Nephron progenitor cell (in vitro differentiated cells): ENCODE measurements at regions not wholly inside any gene's neighbourhood (a gene's known extent, or its start where the extent isn't known, plus 50 kb on each side); places are given as distances from the start of the nearest gene placed in this dataset.

Source experiments
- DNase-seq: peaks from one replicate; pipeline ENCODE4 v3.0.0; 2021
- H3K27ac Mint-ChIP-seq: 2 replicates; pipeline ENCODE4 v1.8.0; 2021; ENCODE audit warnings: mild to moderate bottlenecking, moderate library complexity, mixed read lengths
- H3K27me3 Mint-ChIP-seq: 2 replicates; pipeline ENCODE4 v1.8.0; 2021; ENCODE audit warnings: mild to moderate bottlenecking, low read depth, mixed read lengths; ENCODE audit not compliant: poor library complexity
- H3K36me3 Mint-ChIP-seq: 2 replicates; pipeline ENCODE4 v1.8.0; 2021; ENCODE audit warnings: low read depth, mixed read lengths
- H3K4me1 Mint-ChIP-seq: 2 replicates; pipeline ENCODE4 v1.8.0; 2021; ENCODE audit warnings: mixed read lengths
- H3K4me3 Mint-ChIP-seq: 2 replicates; pipeline ENCODE4 v1.8.0; 2021; ENCODE audit warnings: mild to moderate bottlenecking, moderate library complexity, mixed read lengths
- H3K9me3 Mint-ChIP-seq: 2 replicates; pipeline ENCODE4 v1.8.0; 2021; ENCODE audit warnings: mild to moderate bottlenecking, moderate library complexity, mixed read lengths
- CTCF ChIP-seq: fragments of 200-600 bp; sonication (generic); IDR thresholded peaks from 2 replicates; pipeline ENCODE4 v1.5.0; 2021; ENCODE audit warnings: antibody characterized with exemption

DNA sequence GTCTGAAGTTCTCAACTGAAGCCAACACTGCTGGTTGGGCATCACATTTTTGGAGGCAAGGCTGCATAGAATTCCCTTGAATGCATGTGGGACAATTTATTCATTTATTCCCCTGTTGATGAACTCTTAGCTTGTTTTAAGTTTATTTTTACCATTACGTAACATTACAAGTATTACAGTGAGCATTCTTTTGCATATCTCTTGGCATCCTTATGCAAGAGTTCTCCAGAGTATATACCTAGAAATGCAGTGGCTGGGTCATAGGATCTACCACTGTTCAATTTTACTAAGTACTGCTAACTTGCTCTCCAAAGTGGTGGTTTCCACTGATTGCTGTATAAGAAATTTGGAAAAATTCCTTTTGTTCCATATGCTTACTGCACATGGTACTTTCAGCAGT lies 66.5 kb downstream of the UCHL1 start:
- H3K36me3 Mint-ChIP-seq = no peaks in the 10 kb centered on the region
- peaks cover 19% of the 10 kb centered on the region for H3K4me1 Mint-ChIP-seq
- no peak overlapping the region for H3K27ac Mint-ChIP-seq
- H3K27me3 Mint-ChIP-seq = peaks cover 5% of the 10 kb centered on the region
- TF ChIP-seq CTCF = no peak
- no peak for DNase-seq
- peaks cover 8% of the 10 kb centered on the region for H3K9me3 Mint-ChIP-seq
- no peak overlapping the region for H3K4me3 Mint-ChIP-seq

GRCh38 chr4:41323706-41324105 lies 67.0 kb downstream of the UCHL1 start:
- no peak for TF ChIP-seq CTCF
- DNase-seq = no peak
- Mint-ChIP-seq H3K4me1 (peaks cover 19% of the 10 kb centered on the region), H3K4me3 (no peak overlapping the region), H3K36me3 (no peaks in the 10 kb centered on the region), H3K27me3 (peaks cover 5% of the 10 kb centered on the region), H3K9me3 (peaks cover 8% of the 10 kb centered on the region), H3K27ac (no peak overlapping the region)

GRCh38 chr4:41324861-41325260 lies 68.1 kb downstream of the UCHL1 start:
- H3K4me3 Mint-ChIP-seq = no peak overlapping the region
- no peak for TF ChIP-seq CTCF
- peaks cover 8% of the 10 kb centered on the region for H3K9me3 Mint-ChIP-seq
- peaks cover 5% of the 10 kb centered on the region for H3K27me3 Mint-ChIP-seq
- peaks cover 19% of the 10 kb centered on the region for H3K4me1 Mint-ChIP-seq
- H3K36me3 Mint-ChIP-seq = no peaks in the 10 kb centered on the region
- no peak for DNase-seq
- no peak overlapping the region for H3K27ac Mint-ChIP-seq

GRCh38 chr4:41325901-41326300 lies 69.2 kb downstream of the UCHL1 start:
- no peak for TF ChIP-seq CTCF
- Mint-ChIP-seq H3K36me3 (no peaks in the 10 kb centered on the region), H3K4me3 (no peak overlapping the region), H3K4me1 (peaks cover 19% of the 10 kb centered on the region), H3K9me3 (peaks cover 8% of the 10 kb centered on the region), H3K27ac (peak overlapping the region; percentile 50), H3K27me3 (peaks cover 5% of the 10 kb centered on the region)
- no peak for DNase-seq

DNA sequence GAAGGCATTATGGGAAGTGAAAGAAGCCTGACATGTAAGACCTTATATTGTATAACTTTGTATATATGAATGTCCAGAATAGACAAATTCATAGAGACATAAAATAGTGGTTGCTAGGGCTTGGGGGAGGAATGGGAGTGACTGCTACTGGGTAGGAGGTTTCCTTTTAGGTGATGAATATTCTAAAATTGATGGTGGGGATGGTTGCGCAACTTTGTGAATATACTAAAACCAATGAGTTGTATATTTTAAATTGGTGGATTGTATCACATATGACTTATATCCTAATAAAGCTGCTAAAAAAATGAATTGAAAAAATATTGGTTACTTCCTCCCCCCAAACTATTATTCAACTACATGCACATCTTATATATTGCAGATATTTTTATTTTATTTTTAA lies 70.0 kb downstream of the UCHL1 start:
- H3K27me3 Mint-ChIP-seq = peaks cover 8% of the 10 kb centered on the region
- H3K27ac Mint-ChIP-seq = no peak overlapping the region
- peaks cover 5% of the 10 kb centered on the region for H3K9me3 Mint-ChIP-seq
- no peak for DNase-seq
- peaks cover 19% of the 10 kb centered on the region for H3K4me1 Mint-ChIP-seq
- H3K4me3 Mint-ChIP-seq = no peak overlapping the region
- no peaks in the 10 kb centered on the region for H3K36me3 Mint-ChIP-seq
- TF ChIP-seq CTCF = no peak

DNA sequence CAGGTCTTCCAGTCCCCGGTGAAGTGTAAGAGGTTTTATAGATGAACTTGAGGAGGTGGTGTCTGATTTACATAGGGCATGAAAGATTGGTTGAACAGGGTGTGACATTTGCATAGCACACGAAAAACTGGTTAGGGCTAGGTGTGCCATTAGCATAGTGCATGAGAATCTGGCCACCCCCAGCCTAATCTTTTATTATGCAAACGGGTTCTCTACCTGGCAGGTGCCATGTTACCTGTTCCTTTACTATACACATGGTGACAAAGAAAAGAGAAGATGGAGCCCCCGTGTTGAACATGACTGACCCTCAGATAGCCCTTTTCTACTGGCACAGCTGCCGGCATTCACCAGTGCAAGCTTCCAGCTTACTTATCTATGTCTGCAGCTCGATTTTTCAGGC lies 71.0 kb downstream of the UCHL1 start:
- Mint-ChIP-seq H3K4me3 (no peak overlapping the region), H3K27ac (no peak overlapping the region), H3K9me3 (peaks cover 3% of the 10 kb centered on the region), H3K27me3 (peaks cover 6% of the 10 kb centered on the region), H3K36me3 (no peaks in the 10 kb centered on the region), H3K4me1 (peaks cover 19% of the 10 kb centered on the region)
- TF ChIP-seq CTCF = no peak
- no peak for DNase-seq
